ENCODE measurements at regions not wholly inside any gene's neighbourhood (a gene's known extent, or its start where the extent isn't known, plus 50 kb on each side); places are given as distances from the start of the nearest gene placed in this dataset.

DNA sequence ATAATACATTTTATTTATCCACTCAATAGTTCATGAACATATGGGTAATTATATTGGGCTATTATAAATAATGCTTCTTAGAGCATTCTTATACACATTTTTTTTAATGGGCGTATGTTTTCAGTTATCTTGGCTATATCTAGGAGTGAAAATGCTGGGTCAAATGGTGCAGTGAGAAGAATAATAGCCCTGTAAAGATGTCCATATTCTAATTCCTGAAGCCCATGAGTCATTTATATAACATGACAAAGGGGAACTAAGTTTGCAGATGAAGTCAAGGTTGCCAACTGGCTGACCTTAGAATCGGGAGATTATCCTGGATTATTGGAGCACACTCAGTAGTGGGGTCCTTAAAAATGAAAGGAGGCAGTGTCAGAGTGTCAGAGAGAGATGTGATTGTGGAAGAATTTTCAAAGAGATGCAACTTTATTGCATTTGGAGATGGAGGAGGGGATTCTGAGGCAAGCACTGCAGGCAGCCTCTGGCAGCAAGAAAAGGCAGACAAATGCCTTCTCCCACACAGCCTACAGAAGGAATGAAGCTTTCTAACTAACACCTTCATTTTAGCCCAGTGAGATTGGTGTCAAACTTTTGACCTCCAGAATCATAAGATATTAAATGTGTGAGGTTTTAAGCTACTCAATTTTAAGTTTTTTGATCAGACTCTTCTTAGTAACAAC lies 106.1 kb upstream of the HS3ST1 start:
- Histone ChIP-seq H3K4me3 (ENCODE audit: low read length in 2 of 2) (no peak overlapping the region), H3K4me1 (ENCODE audit: control insufficient read depth in 2 of 2, insufficient read depth in 2 of 2, low read length in 2 of 2) (no peaks in the 10 kb centered on the region), H3K9ac (ENCODE audit: low read depth in 1 of 2, low read length in 2 of 2) (no peak overlapping the region), H3K27me3 (ENCODE audit: control insufficient read depth in 2 of 2, insufficient read depth in 2 of 2, low read length in 2 of 2) (no peaks in the 10 kb centered on the region), H3K27ac (ENCODE audit: low read depth in 2 of 2, low read length in 2 of 2) (no peak overlapping the region), H3K9me3 (ENCODE audit: control insufficient read depth in 2 of 2, low read length in 2 of 2) (no peaks in the 10 kb centered on the region), H3K36me3 (ENCODE audit: control insufficient read depth in 2 of 2, insufficient read depth in 2 of 2, low read length in 2 of 2) (no peaks in the 10 kb centered on the region)

- H3K36me3 ChIP-seq (ENCODE audit: control insufficient read depth in 2 of 2, insufficient read depth in 2 of 2, low read length in 2 of 2), result no peaks in the 10 kb centered on the region
- H3K27ac ChIP-seq (ENCODE audit: low read depth in 2 of 2, low read length in 2 of 2), result no peak overlapping the region
- no peak overlapping the region for H3K4me3 ChIP-seq (ENCODE audit: low read length in 2 of 2)
- no peaks in the 10 kb centered on the region for H3K27me3 ChIP-seq (ENCODE audit: control insufficient read depth in 2 of 2, insufficient read depth in 2 of 2, low read length in 2 of 2)
- no peaks in the 10 kb centered on the region for H3K9me3 ChIP-seq (ENCODE audit: control insufficient read depth in 2 of 2, low read length in 2 of 2)
- no peak overlapping the region for H3K9ac ChIP-seq (ENCODE audit: low read depth in 1 of 2, low read length in 2 of 2)
- H3K4me1 ChIP-seq (ENCODE audit: control insufficient read depth in 2 of 2, insufficient read depth in 2 of 2, low read length in 2 of 2), result no peaks in the 10 kb centered on the region
Observed at GRCh38 chr4:11532138-11532537, 103.4 kb upstream of the HS3ST1 start.

DNA sequence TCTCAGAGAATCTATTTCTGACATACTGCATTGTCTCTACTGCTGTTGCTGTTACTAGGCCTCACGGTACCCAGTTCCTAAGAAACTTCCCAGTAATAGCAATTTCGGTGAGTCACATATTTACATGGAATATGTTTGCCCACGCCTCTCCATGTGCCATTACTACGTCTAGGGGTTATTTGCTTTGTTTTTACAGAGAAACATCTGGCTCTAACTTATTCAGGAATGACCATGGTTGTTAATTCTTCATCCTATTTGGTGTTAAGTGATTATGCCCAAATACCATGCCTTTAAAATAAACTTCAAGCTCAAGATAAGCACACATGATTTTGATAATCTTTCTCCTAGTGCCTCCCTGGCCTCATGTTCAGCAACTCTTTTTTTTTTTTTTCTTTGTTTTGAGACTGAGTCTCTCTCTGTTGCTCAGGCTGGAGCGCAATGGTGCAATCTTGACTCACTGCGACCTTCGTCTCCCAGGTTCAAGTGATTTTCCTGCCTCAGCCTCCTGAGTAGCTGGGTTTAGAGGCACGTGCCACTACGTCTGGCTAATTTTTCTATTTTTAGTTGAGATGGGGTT lies 101.0 kb upstream of the HS3ST1 start:
- H3K4me3 ChIP-seq (ENCODE audit: low read length in 2 of 2), result no peak overlapping the region
- no peaks in the 10 kb centered on the region for H3K27me3 ChIP-seq (ENCODE audit: control insufficient read depth in 2 of 2, insufficient read depth in 2 of 2, low read length in 2 of 2)
- no peak overlapping the region for H3K9ac ChIP-seq (ENCODE audit: low read depth in 1 of 2, low read length in 2 of 2)
- H3K4me1 ChIP-seq (ENCODE audit: control insufficient read depth in 2 of 2, insufficient read depth in 2 of 2, low read length in 2 of 2), result no peaks in the 10 kb centered on the region
- H3K9me3 ChIP-seq (ENCODE audit: control insufficient read depth in 2 of 2, low read length in 2 of 2), result no peaks in the 10 kb centered on the region
- no peaks in the 10 kb centered on the region for H3K36me3 ChIP-seq (ENCODE audit: control insufficient read depth in 2 of 2, insufficient read depth in 2 of 2, low read length in 2 of 2)
- H3K27ac ChIP-seq (ENCODE audit: low read depth in 2 of 2, low read length in 2 of 2), result no peak overlapping the region

GRCh38 chr4:11525085-11525484 lies 96.4 kb upstream of the HS3ST1 start:
- Histone ChIP-seq H3K36me3 (ENCODE audit: control insufficient read depth in 2 of 2, insufficient read depth in 2 of 2, low read length in 2 of 2) (no peaks in the 10 kb centered on the region), H3K4me3 (ENCODE audit: low read length in 2 of 2) (no peak overlapping the region), H3K9me3 (ENCODE audit: control insufficient read depth in 2 of 2, low read length in 2 of 2) (no peaks in the 10 kb centered on the region), H3K4me1 (ENCODE audit: control insufficient read depth in 2 of 2, insufficient read depth in 2 of 2, low read length in 2 of 2) (no peaks in the 10 kb centered on the region), H3K27me3 (ENCODE audit: control insufficient read depth in 2 of 2, insufficient read depth in 2 of 2, low read length in 2 of 2) (no peaks in the 10 kb centered on the region), H3K9ac (ENCODE audit: low read depth in 1 of 2, low read length in 2 of 2) (no peak overlapping the region), H3K27ac (ENCODE audit: low read depth in 2 of 2, low read length in 2 of 2) (no peak overlapping the region)

GRCh38 chr4:11518754-11519153 lies 90.1 kb upstream of the HS3ST1 start:
- Histone ChIP-seq H3K9me3 (ENCODE audit: control insufficient read depth in 2 of 2, low read length in 2 of 2) (no peaks in the 10 kb centered on the region), H3K9ac (ENCODE audit: low read depth in 1 of 2, low read length in 2 of 2) (no peak overlapping the region), H3K27me3 (ENCODE audit: control insufficient read depth in 2 of 2, insufficient read depth in 2 of 2, low read length in 2 of 2) (no peaks in the 10 kb centered on the region), H3K36me3 (ENCODE audit: control insufficient read depth in 2 of 2, insufficient read depth in 2 of 2, low read length in 2 of 2) (no peaks in the 10 kb centered on the region), H3K4me3 (ENCODE audit: low read length in 2 of 2) (no peak overlapping the region), H3K27ac (ENCODE audit: low read depth in 2 of 2, low read length in 2 of 2) (no peak overlapping the region), H3K4me1 (ENCODE audit: control insufficient read depth in 2 of 2, insufficient read depth in 2 of 2, low read length in 2 of 2) (no peaks in the 10 kb centered on the region)

GRCh38 chr4:11514779-11515419 lies 86.2 kb upstream of the HS3ST1 start:
- no peak overlapping the region for H3K9ac ChIP-seq (ENCODE audit: low read depth in 1 of 2, low read length in 2 of 2)
- no peaks in the 10 kb centered on the region for H3K27me3 ChIP-seq (ENCODE audit: control insufficient read depth in 2 of 2, insufficient read depth in 2 of 2, low read length in 2 of 2)
- no peak overlapping the region for H3K4me3 ChIP-seq (ENCODE audit: low read length in 2 of 2)
- H3K9me3 ChIP-seq (ENCODE audit: control insufficient read depth in 2 of 2, low read length in 2 of 2), result no peaks in the 10 kb centered on the region
- H3K27ac ChIP-seq (ENCODE audit: low read depth in 2 of 2, low read length in 2 of 2), result no peak overlapping the region
- no peaks in the 10 kb centered on the region for H3K4me1 ChIP-seq (ENCODE audit: control insufficient read depth in 2 of 2, insufficient read depth in 2 of 2, low read length in 2 of 2)
- H3K36me3 ChIP-seq (ENCODE audit: control insufficient read depth in 2 of 2, insufficient read depth in 2 of 2, low read length in 2 of 2), result no peaks in the 10 kb centered on the region

DNA sequence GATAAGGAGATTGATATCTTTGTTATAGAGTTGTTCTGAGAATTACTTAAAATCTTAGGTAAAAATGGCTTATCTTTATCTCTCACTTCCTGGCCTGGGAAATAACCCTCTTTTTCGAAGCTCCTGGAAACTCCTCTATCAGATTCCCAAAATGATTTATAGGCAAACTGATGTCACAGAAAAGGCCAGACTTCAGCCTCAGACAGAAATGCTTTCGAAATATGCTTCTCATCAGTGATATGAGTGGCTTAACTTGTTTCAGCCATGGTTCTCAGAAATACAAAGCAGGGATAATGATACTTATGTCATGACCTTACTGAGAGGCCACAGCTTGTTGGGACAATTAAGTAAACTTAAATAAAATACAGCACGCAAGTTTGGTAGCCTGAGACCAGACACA lies 85.3 kb upstream of the HS3ST1 start:
- no peaks in the 10 kb centered on the region for H3K9me3 ChIP-seq (ENCODE audit: control insufficient read depth in 2 of 2, low read length in 2 of 2)
- H3K9ac ChIP-seq (ENCODE audit: low read depth in 1 of 2, low read length in 2 of 2), result no peak overlapping the region
- H3K4me3 ChIP-seq (ENCODE audit: low read length in 2 of 2), result no peak overlapping the region
- no peaks in the 10 kb centered on the region for H3K36me3 ChIP-seq (ENCODE audit: control insufficient read depth in 2 of 2, insufficient read depth in 2 of 2, low read length in 2 of 2)
- H3K27ac ChIP-seq (ENCODE audit: low read depth in 2 of 2, low read length in 2 of 2), result no peak overlapping the region
- H3K27me3 ChIP-seq (ENCODE audit: control insufficient read depth in 2 of 2, insufficient read depth in 2 of 2, low read length in 2 of 2), result no peaks in the 10 kb centered on the region
- H3K4me1 ChIP-seq (ENCODE audit: control insufficient read depth in 2 of 2, insufficient read depth in 2 of 2, low read length in 2 of 2), result no peaks in the 10 kb centered on the region

DNA sequence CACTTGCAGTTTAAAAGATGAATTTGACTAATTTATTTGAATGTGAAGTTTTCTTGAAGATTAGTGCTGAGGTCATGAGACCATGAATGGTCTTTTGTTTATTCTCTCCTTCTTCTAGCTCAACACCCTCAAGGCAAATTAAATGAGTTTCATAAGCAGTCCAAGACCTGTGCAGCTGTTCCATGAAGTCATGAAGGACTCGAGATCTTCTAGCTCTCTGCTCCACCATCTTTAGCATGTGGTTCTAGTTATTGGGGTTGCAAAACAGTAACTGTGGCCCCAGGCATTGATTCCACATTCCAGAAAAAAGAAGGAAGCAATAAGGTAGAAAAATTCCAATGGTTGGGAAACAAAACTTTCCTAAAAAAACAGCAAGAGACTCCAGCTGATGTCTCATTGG lies 84.2 kb upstream of the HS3ST1 start:
- H3K9ac ChIP-seq (ENCODE audit: low read depth in 1 of 2, low read length in 2 of 2), result no peak overlapping the region
- no peaks in the 10 kb centered on the region for H3K36me3 ChIP-seq (ENCODE audit: control insufficient read depth in 2 of 2, insufficient read depth in 2 of 2, low read length in 2 of 2)
- H3K9me3 ChIP-seq (ENCODE audit: control insufficient read depth in 2 of 2, low read length in 2 of 2), result no peaks in the 10 kb centered on the region
- no peaks in the 10 kb centered on the region for H3K4me1 ChIP-seq (ENCODE audit: control insufficient read depth in 2 of 2, insufficient read depth in 2 of 2, low read length in 2 of 2)
- no peak overlapping the region for H3K27ac ChIP-seq (ENCODE audit: low read depth in 2 of 2, low read length in 2 of 2)
- no peak overlapping the region for H3K4me3 ChIP-seq (ENCODE audit: low read length in 2 of 2)
- no peaks in the 10 kb centered on the region for H3K27me3 ChIP-seq (ENCODE audit: control insufficient read depth in 2 of 2, insufficient read depth in 2 of 2, low read length in 2 of 2)

DNA sequence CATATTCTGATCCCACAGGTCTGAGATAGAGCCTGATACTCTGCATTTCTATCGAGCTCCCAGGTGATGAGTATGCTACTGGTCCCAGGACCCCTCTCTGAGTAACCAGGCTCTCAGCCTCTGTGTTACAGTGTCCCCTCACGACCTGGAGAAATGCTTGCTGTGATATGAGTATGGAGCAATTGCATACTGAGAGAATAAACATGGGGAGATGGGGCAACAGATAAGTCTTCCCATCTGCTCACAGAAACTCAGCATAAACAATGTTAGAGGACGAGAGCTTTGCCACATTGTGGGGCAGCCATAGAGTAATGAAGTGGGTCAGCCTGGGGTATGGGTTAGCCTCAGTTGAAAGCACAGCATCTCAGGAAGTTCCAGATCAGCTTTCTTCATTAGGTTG lies 82.6 kb upstream of the HS3ST1 start:
- Histone ChIP-seq H3K9ac (ENCODE audit: low read depth in 1 of 2, low read length in 2 of 2) (no peak overlapping the region), H3K4me1 (ENCODE audit: control insufficient read depth in 2 of 2, insufficient read depth in 2 of 2, low read length in 2 of 2) (no peaks in the 10 kb centered on the region), H3K27ac (ENCODE audit: low read depth in 2 of 2, low read length in 2 of 2) (no peak overlapping the region), H3K4me3 (ENCODE audit: low read length in 2 of 2) (no peak overlapping the region), H3K36me3 (ENCODE audit: control insufficient read depth in 2 of 2, insufficient read depth in 2 of 2, low read length in 2 of 2) (no peaks in the 10 kb centered on the region), H3K9me3 (ENCODE audit: control insufficient read depth in 2 of 2, low read length in 2 of 2) (no peaks in the 10 kb centered on the region), H3K27me3 (ENCODE audit: control insufficient read depth in 2 of 2, insufficient read depth in 2 of 2, low read length in 2 of 2) (no peaks in the 10 kb centered on the region)

- Histone ChIP-seq H3K4me1 (ENCODE audit: control insufficient read depth in 2 of 2, insufficient read depth in 2 of 2, low read length in 2 of 2) (peaks cover 0 to 14% of the 10 kb centered on the region in 2 donors), H3K27me3 (ENCODE audit: control insufficient read depth in 2 of 2, insufficient read depth in 2 of 2, low read length in 2 of 2) (no peaks in the 10 kb centered on the region), H3K9ac (ENCODE audit: low read depth in 1 of 2, low read length in 2 of 2) (no peak overlapping the region), H3K27ac (ENCODE audit: low read depth in 2 of 2, low read length in 2 of 2) (no peak overlapping the region), H3K9me3 (ENCODE audit: control insufficient read depth in 2 of 2, low read length in 2 of 2) (no peaks in the 10 kb centered on the region), H3K4me3 (ENCODE audit: low read length in 2 of 2) (no peak overlapping the region), H3K36me3 (ENCODE audit: control insufficient read depth in 2 of 2, insufficient read depth in 2 of 2, low read length in 2 of 2) (no peaks in the 10 kb centered on the region)
Observed at GRCh38 chr4:11507920-11508319, 79.2 kb upstream of the HS3ST1 start.
